Dendritic cell treated with granulocyte-macrophage colony-stimulating factor and Interleukin-4, amounts not matched to agents 40 ng/mL and 50 ng/mL, for 4 days (primary cell): ENCODE measurements at regions not wholly inside any gene's neighbourhood (a gene's known extent, or its start where the extent isn't known, plus 50 kb on each side); places are given as distances from the start of the nearest gene placed in this dataset.

ENCODE experiments used
- H3K27ac Mint-ChIP-seq: one replicate; pipeline ENCODE4 v1.8.0; 2022; ENCODE audit warnings: mild to moderate bottlenecking, mixed read lengths
- H3K27me3 Mint-ChIP-seq: one replicate; pipeline ENCODE4 v1.8.0; 2022; ENCODE audit warnings: mild to moderate bottlenecking, mixed read lengths
- H3K36me3 Mint-ChIP-seq: one replicate; pipeline ENCODE4 v1.8.0; 2022; ENCODE audit warnings: low read depth, mixed read lengths
- H3K4me1 Mint-ChIP-seq: one replicate; pipeline ENCODE4 v1.8.0; 2022; ENCODE audit warnings: low read depth, mixed read lengths
- H3K4me3 Mint-ChIP-seq: one replicate; pipeline ENCODE4 v1.8.0; 2022; ENCODE audit warnings: mild to moderate bottlenecking, moderate library complexity, mixed read lengths
- H3K9me3 Mint-ChIP-seq: one replicate; pipeline ENCODE4 v1.8.0; 2022; ENCODE audit warnings: mixed read lengths
- intact Hi-C: fragments of 100-400 bp; cut with micrococcal nuclease; formaldehyde crosslinking; loops from one replicate; pipeline ENCODE4 v1.15.0; 2022

DNA sequence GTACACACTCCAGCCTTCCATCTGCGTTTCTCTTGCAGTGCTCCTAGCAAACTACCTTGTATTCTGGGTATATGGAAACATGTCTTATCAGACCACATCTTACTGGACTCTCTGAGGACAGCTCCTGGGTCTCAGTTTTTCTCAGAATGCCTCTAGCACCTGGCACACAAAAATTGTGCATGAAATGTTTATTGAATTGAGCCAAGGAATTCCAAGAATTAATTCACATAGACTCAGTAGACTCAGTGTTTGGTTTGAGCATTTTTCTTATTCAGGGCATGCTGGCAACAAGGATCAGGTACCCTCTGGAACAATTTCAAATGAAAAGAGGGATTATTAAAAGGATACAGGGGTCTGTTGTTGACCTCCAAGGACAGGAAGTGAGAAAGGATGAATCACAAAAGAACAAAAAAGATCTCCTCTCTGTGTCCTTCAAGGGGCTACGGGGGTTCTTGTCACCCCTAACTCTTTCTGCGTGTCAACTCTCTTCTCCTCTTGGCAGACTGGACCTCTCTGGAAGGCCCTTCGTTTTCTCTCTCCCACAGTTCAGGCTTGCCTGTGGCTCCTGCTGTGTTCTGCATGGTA, 270.0 kb upstream of the HES1 start:
- peaks cover 38% of the 10 kb centered on the region for H3K27me3 Mint-ChIP-seq
- peaks cover 28% of the 10 kb centered on the region for H3K4me1 Mint-ChIP-seq
- intact Hi-C loops: no loop called here
- H3K4me3 Mint-ChIP-seq: no peak overlapping the region
- H3K9me3 Mint-ChIP-seq: no peaks in the 10 kb centered on the region
- H3K36me3 Mint-ChIP-seq: no peaks in the 10 kb centered on the region
- no peak overlapping the region for H3K27ac Mint-ChIP-seq

DNA sequence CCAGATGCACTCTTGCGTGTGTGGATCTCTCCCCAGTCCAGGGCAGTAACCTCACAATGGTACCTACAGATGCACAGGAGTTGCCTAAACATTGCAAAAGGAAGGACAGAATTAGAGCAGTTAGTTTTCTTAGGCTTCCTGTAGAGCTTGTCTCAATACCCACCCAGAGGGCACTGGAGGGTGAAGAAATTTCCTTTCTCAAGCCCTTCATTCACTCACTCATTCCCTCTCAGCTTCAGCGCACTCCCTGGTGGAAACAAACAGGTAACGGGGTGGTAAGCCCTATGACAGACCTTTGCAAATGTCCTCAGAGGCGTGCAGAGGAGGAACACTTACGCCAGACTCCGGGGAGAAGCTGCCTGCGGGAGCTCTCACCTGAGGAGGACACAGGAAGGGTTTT, 267.4 kb upstream of the HES1 start:
- peaks cover 41% of the 10 kb centered on the region for H3K27me3 Mint-ChIP-seq
- intact Hi-C loops: no loop called here
- no peaks in the 10 kb centered on the region for H3K9me3 Mint-ChIP-seq
- no peak overlapping the region for H3K4me3 Mint-ChIP-seq
- H3K36me3 Mint-ChIP-seq: no peaks in the 10 kb centered on the region
- H3K4me1 Mint-ChIP-seq: peaks cover 34% of the 10 kb centered on the region
- no peak overlapping the region for H3K27ac Mint-ChIP-seq

DNA sequence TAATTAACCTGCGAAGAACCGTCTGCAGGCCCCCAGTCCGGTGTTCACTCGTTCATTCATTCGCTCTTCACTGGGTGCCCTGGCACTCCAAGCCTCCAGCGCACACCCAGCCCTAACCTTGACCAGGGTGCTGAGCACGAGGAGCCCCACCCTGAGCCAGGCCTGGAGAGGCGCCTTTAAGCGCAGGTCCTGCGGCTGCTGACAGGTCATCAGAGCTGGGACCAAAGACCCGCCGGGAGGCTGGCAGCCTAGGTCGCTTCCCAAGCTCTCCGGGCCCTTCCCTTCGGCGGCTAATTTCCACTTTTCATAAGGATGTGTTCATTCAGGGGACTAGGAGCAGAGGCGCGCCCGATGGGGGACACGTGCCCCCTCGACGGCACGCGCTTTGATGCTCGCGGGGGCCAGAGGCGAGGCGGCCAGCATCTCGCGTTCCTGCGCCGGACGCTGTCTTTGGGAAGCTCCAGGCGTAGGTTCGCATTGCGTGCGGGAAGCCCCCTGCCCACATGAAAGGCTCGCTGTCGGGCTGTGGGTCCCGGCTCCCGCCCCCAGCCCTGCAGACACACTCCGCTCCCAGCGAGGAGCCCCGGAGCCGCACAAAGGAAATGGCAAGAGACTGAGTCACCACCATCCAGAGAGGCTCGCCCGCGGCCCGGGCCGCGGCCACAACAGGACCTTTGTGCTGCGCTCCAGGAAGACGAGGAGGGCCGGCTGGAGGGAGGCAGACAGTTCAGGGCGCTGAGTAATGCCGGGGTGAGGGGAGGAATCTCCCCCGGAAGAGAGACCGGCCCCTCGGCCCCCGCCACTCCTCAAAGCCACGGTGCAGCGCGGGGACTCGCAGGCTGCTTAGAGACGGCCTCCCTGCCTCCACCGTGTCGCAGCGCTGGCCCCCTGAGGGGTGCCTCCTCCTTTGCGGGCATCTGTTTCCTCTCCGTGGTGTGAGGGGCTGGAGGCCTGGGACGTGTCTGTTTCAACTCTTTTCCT, 266.4 kb upstream of the HES1 start:
- intact Hi-C loops: no loop called here
- Mint-ChIP-seq H3K27me3 (peaks cover 39% of the 10 kb centered on the region), H3K4me3 (peak overlapping the region; percentile 39), H3K36me3 (no peaks in the 10 kb centered on the region), H3K9me3 (no peaks in the 10 kb centered on the region), H3K27ac (no peak overlapping the region), H3K4me1 (peaks cover 36% of the 10 kb centered on the region)

DNA sequence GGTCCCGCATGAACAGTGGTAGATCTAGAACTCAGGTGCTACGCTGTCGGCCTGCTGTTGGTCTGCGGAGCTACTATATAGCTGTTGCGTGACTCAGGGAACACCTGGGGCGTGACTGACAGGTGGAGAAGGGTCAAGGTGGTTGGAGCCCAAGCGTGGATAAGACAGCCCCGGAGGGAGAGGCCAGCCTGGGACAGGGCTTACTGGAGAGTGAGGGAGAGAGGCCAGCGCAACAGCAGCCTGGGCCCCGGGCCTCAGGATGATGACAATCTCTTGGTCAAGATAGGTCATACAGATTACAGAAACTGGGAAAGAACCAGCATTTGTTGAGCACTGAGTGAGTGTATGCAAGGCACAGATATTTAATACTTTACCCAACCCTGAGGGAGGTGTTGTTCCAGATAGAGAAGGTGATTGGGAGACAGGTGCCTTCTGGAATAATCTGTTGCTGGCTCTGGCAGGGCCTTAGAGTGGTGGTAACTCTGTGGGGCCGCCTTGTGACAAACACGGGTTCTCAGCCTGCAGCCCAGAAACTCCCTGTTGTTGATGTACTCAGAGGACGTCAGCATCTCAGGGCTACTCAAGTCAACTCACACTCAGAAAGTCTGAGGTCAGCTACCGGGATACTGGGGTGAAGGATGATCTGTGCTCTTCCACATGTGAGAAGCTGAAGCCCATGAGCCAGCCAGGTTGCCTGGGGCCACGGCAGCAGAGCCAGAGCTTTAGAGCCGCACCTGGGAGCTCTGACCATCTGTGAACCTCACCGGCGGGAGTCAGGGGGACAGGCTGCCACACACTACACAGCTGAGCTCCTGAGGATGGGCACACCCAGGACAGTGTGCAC, 265.4 kb upstream of the HES1 start:
- Mint-ChIP-seq H3K27ac (no peak overlapping the region), H3K36me3 (no peaks in the 10 kb centered on the region), H3K4me1 (peaks cover 33% of the 10 kb centered on the region), H3K4me3 (no peak overlapping the region), H3K9me3 (no peaks in the 10 kb centered on the region), H3K27me3 (peaks cover 39% of the 10 kb centered on the region)
- intact Hi-C loops: no loop called here

DNA sequence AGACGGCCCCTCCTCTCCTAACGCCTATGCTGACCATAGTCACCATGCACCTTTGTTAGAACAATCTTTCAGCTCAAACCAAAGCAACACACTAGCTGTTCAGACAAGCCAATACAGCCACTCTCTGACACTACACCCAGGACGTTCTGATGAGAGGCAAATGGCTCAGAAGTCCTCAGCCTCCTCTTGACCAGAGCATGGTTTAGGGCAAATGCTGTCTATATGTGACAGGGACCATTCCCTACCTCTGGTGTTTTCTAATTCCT, 264.8 kb upstream of the HES1 start:
- peaks cover 30% of the 10 kb centered on the region for H3K4me1 Mint-ChIP-seq
- intact Hi-C loops: no loop called here
- no peak overlapping the region for H3K4me3 Mint-ChIP-seq
- H3K9me3 Mint-ChIP-seq: no peaks in the 10 kb centered on the region
- no peak overlapping the region for H3K27ac Mint-ChIP-seq
- no peaks in the 10 kb centered on the region for H3K36me3 Mint-ChIP-seq
- H3K27me3 Mint-ChIP-seq: peaks cover 39% of the 10 kb centered on the region

DNA sequence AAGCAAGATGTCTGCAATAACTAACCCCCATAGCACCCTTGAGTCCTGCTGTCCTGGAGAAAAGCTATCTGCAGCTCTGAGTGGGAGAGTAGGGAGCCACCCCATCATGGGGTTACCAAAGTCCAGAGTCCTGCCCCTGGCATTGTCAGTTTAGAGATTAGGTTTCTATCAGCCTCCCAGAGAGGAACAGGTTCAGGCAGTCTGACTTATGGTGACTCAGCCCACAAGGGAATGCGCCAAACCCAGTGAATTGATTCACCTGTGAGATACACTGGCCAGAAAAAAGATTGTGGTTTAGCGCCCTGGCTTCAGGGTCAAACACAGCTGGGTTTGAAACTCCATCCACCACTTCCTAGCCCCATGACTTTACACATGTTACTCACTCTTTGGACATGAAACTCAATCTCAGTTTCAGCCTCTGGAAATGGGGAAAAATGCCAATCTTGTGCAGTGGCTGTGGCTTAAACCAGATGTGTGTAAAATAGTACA, 263.6 kb upstream of the HES1 start:
- no peaks in the 10 kb centered on the region for H3K36me3 Mint-ChIP-seq
- intact Hi-C loops: no loop called here
- H3K9me3 Mint-ChIP-seq: no peaks in the 10 kb centered on the region
- H3K27ac Mint-ChIP-seq: no peak overlapping the region
- no peak overlapping the region for H3K4me3 Mint-ChIP-seq
- peaks cover 41% of the 10 kb centered on the region for H3K27me3 Mint-ChIP-seq
- peaks cover 30% of the 10 kb centered on the region for H3K4me1 Mint-ChIP-seq

DNA sequence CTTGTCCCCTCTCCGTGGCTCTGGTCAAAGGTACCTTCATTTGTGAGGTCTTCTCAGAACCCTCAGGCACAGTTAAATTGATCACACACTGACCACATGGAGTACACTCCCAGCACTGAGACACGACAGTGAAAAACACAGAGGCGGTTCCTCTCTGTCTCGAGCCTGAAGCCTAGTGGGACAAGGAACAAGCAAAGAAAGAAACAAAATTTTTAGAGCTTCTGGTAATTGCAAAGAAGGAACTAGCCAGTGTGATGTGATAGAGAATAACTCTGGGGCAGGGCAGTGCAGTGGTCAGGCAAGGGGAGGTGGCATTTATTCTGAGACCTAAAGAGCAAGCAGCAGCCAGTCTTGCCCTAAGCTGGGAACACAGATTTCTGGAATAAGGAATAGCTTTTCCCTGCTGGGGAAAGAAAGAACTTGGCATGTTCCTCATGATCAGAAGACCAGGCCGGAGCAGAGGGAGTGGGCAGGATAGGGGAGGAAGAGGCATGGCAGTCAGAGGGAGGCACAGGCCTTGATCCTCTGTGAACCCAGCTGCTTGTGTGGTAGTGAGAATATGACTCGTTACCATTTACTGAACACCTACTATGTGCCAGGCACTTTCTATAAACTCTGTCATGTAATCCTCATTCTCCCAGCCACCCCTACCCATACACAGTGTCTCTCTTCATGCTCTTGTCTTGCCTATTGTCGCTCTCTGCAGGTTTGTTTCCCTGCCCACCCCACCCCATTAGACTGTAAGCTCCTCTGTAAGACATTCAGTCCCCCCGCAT, 262.3 kb upstream of the HES1 start:
- H3K4me3 Mint-ChIP-seq: no peak overlapping the region
- intact Hi-C loops: no loop called here
- peaks cover 35% of the 10 kb centered on the region for H3K27me3 Mint-ChIP-seq
- no peak overlapping the region for H3K27ac Mint-ChIP-seq
- H3K4me1 Mint-ChIP-seq: peaks cover 28% of the 10 kb centered on the region
- no peaks in the 10 kb centered on the region for H3K36me3 Mint-ChIP-seq
- H3K9me3 Mint-ChIP-seq: no peaks in the 10 kb centered on the region

DNA sequence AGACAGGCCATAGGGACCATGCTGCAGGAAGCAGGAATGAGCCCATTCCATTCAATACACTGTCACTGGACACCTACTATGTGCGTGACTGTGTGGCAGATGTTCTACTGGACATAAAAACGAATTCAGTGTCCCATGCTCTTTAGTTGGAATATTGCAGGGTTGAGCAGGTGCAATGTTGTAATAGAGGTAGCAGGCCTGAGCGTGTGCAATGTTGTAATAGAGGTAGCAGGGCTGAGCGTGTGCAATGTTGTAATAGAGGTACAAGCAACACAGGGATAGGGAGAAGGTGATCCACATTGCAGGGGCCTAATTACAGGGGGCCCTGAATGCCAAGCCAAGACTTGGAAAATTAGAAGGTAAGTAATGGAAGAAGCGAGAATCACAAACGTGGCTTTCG, 261.4 kb upstream of the HES1 start:
- no peaks in the 10 kb centered on the region for H3K36me3 Mint-ChIP-seq
- no peak overlapping the region for H3K4me3 Mint-ChIP-seq
- no peak overlapping the region for H3K27ac Mint-ChIP-seq
- peaks cover 30% of the 10 kb centered on the region for H3K27me3 Mint-ChIP-seq
- intact Hi-C loops: no loop called here
- no peaks in the 10 kb centered on the region for H3K9me3 Mint-ChIP-seq
- peaks cover 25% of the 10 kb centered on the region for H3K4me1 Mint-ChIP-seq

DNA sequence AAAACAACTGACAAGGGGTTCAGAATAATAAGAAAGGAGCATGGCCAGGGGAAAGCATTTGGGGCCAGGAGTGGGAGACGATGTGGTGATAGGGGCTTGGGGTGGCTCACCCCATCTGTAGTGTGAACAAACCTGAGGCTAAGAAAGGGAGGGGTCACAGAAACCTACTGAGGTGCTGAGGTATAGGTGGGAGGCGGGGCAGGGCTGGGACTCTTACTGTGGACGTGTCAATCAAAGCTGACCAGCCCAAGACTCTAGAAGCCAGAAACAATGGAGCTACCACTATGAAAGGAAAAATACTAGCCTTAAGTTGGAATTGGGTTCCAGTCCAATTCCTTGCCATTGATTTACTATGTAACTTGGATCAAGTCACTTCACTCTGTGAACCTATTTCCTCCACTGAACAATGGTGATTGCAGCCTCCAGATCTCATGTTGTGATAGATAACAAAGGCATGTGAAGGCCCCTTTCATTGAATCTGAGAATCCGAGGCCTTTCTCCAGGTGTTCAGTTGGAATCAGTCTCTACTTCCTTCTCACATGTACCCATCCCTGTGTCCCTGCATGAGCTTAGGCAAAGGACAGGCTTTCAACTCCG, 260.9 kb upstream of the HES1 start:
- Mint-ChIP-seq H3K27ac (no peak overlapping the region), H3K4me3 (no peak overlapping the region), H3K4me1 (peaks cover 22% of the 10 kb centered on the region), H3K36me3 (no peaks in the 10 kb centered on the region), H3K27me3 (peaks cover 27% of the 10 kb centered on the region), H3K9me3 (no peaks in the 10 kb centered on the region)
- intact Hi-C loops: no loop called here

DNA sequence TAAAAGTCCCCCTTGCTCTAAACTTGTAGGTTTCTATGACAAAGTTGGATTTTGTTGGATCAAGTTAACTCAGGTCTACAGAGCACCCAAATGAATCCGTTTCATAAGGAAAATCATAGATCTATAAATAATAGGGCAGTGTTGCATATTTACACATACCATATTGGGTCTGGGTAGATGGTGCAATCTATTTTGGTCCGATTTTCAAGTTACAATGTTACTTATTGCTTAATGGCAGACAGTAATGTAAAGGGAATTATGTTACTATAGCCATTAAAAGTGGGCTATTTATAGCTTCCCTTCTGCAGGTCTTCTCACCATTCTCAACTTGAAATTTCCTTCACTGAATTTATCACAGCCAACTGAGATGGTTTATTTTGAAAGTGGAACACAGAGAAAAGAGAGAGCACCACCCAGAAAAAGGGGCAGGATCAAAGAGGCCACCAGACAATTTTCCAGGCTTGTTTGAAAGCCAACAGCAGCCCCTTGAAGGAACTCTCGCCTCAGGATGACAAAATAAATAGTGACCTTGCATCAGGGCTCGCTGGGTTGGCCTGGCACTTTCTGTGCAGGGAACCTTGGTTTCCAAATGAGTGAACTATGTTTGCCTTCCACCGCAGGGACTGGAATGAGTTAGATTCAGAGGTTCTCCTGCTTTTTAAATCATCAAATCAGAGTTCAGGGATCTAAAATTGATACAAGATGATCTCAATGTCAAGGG, 260.2 kb upstream of the HES1 start:
- intact Hi-C loops: no loop called here
- H3K4me1 Mint-ChIP-seq: peaks cover 18% of the 10 kb centered on the region
- no peaks in the 10 kb centered on the region for H3K9me3 Mint-ChIP-seq
- no peaks in the 10 kb centered on the region for H3K36me3 Mint-ChIP-seq
- peaks cover 20% of the 10 kb centered on the region for H3K27me3 Mint-ChIP-seq
- H3K4me3 Mint-ChIP-seq: no peak overlapping the region
- no peak overlapping the region for H3K27ac Mint-ChIP-seq

DNA sequence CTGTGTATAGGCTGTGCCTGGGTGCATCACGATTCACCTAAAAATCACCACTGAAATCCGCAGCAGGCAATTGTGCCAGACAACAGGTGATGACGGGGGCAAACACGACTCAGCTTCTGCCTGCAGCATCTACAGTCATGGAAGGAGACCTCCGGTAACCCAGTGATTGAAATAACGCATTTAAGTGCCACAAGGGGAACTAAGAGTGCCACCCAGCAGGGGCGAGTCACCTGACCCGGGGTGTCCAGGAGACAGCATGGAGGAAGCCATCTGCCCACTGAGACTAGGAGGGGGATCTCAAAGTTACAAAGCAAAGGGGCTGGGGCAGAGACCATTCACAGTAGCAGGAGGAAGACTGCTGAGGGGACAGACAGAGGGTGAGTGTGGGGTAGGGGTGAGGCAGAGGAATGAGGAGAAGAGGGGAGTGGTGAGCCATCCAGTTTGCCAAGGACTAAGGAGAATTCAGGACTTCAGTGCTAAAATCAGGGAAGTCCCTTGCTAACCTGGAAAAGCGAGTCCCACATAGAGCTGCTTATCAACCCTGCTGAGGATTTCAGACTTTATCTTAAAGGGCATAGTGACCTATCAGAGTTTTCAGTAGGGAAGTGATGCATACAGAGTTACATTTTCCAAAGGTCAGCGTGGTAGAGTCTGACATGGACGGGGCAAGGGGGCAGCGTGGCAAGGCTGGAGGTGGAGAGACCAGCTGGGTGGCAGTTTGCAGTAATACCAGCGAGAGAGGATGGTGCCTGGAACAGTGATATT, 256.7 kb upstream of the HES1 start:
- intact Hi-C loops: no loop called here
- H3K27ac Mint-ChIP-seq: no peak overlapping the region
- H3K9me3 Mint-ChIP-seq: no peaks in the 10 kb centered on the region
- H3K4me1 Mint-ChIP-seq: peaks cover 9% of the 10 kb centered on the region
- no peaks in the 10 kb centered on the region for H3K36me3 Mint-ChIP-seq
- peaks cover 22% of the 10 kb centered on the region for H3K27me3 Mint-ChIP-seq
- H3K4me3 Mint-ChIP-seq: no peak overlapping the region

DNA sequence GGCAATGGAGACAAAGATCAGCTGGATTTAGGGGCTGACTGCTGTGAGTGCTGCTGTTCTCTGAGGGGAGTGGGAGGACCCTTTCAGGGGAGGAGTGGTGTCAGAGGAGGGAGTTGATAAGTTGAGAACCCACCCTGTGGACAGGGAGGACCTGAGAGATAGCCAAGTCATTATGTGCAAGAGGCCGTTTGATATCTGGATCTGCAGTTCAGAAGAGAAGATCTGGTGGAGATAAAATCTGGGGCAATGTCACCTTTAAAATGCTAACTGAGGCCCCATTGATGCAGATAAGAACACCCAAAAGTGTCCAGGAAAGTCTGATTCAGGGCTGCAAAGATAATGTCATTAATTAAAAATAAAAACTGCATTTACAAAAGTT, 256.1 kb upstream of the HES1 start:
- Mint-ChIP-seq H3K27ac (no peak overlapping the region), H3K27me3 (peaks cover 22% of the 10 kb centered on the region), H3K36me3 (no peaks in the 10 kb centered on the region), H3K4me3 (no peak overlapping the region), H3K9me3 (no peaks in the 10 kb centered on the region), H3K4me1 (peaks cover 9% of the 10 kb centered on the region)
- intact Hi-C loops: no loop called here
